A673 (cell line): ENCODE measurements at regions not wholly inside any gene's neighbourhood (a gene's known extent, or its start where the extent isn't known, plus 50 kb on each side); places are given as distances from the start of the nearest gene placed in this dataset.
"Not testable (repeated sequence)": the region's sequence is repeated elsewhere in the genome, so short reads cannot be mapped to it uniquely, and the experiment has no call there.

Experiments used
- BruUV-seq: library from RNA; stranded (reverse); fragments of 400-500 nt; replicated peaks from 2 replicates; lab custom pipeline; 2021; lab: Mats Ljungman, UMichigan
- CTCF ChIA-PET: fragments of 300-600 bp; sonication (Branson Sonifier 250); formaldehyde crosslinking; loops from one replicate; lab custom pipeline; 2022; ENCODE audit warnings: antibody characterized with exemption; lab: Charles Lee
- POLR2A ChIA-PET: fragments of 300-600 bp; sonication (Branson Sonifier 250); formaldehyde crosslinking; loops from one replicate; lab custom pipeline; 2022; ENCODE audit warnings: antibody characterized with exemption; ENCODE audit not compliant: low non-redundant PET; lab: Charles Lee
- DNase-seq: peaks from one replicate; pipeline ENCODE4 v3.0.0-alpha.2; 2015; ENCODE audit warnings: low spot score
- H3K27ac ChIP-seq: fragments of 200-600 bp; sonication (generic); 2 replicates; pipeline ENCODE4 v1.5.1; 2016; ENCODE audit warnings: mixed run types, low read depth, mild to moderate bottlenecking, mixed read lengths, antibody characterized with exemption, low read length; ENCODE audit not compliant: poor library complexity, severe bottlenecking
- H3K27me3 ChIP-seq: fragments of 200-600 bp; sonication (generic); replicated peaks from 2 replicates; pipeline ENCODE4 v1.6.1; 2017; ENCODE audit warnings: mixed run types, low read depth, mild to moderate bottlenecking, mixed read lengths, antibody characterized with exemption, low read length; ENCODE audit not compliant: insufficient read depth, poor library complexity
- H3K36me3 ChIP-seq: fragments of 200-600 bp; sonication (generic); 2 replicates; pipeline ENCODE4 v1.6.1; 2016; ENCODE audit warnings: mixed run types, mild to moderate bottlenecking, mixed read lengths, antibody characterized with exemption, low read length; ENCODE audit not compliant: insufficient read depth, poor library complexity, severe bottlenecking
- H3K4me1 ChIP-seq: fragments of 200-600 bp; sonication (generic); 2 replicates; pipeline ENCODE4 v1.6.1; 2017; ENCODE audit warnings: mixed run types, mild to moderate bottlenecking, mixed read lengths, antibody characterized with exemption, low read length; ENCODE audit not compliant: insufficient read depth, poor library complexity, severe bottlenecking
- H3K4me3 ChIP-seq: fragments of 200-600 bp; sonication (generic); 2 replicates; pipeline ENCODE4 v1.5.1; 2016; ENCODE audit warnings: low read depth, mixed run types, mild to moderate bottlenecking, mixed read lengths, low read length; ENCODE audit not compliant: poor library complexity, severe bottlenecking
- H3K9me3 ChIP-seq: fragments of 200-600 bp; sonication (generic); 2 replicates; pipeline ENCODE4 v1.6.1; 2016; ENCODE audit warnings: mixed run types, low read depth, mild to moderate bottlenecking, mixed read lengths, antibody characterized with exemption, low read length; ENCODE audit not compliant: poor library complexity, severe bottlenecking
- CTCF ChIP-seq: fragments of 300-800, 200-600 bp; sonication (generic); conservative IDR thresholded peaks from 2 replicates; pipeline ENCODE4 v1.5.1; 2017; ENCODE audit warnings: low read depth, mild to moderate bottlenecking, antibody characterized with exemption, low read length, moderate library complexity, mixed read lengths
- EZH2 ChIP-seq: fragments of 200-600 bp; sonication (generic); IDR thresholded peaks from 2 replicates; pipeline ENCODE4 v1.6.1; 2017; ENCODE audit warnings: borderline replicate concordance, low read depth, mild to moderate bottlenecking, mixed read lengths, antibody characterized with exemption, low read length; ENCODE audit not compliant: poor library complexity, severe bottlenecking
- intact Hi-C: fragments of 100-400 bp; cut with micrococcal nuclease; formaldehyde crosslinking; loops from one replicate; pipeline ENCODE4 v1.10.0; 2022; ENCODE audit not compliant: unreplicated experiment

- Histone ChIP-seq H3K36me3 (no peaks in the 10 kb centered on the region), H3K9me3 (no peaks in the 10 kb centered on the region), H3K27me3 (no peaks in the 10 kb centered on the region), H3K4me1 (no peaks in the 10 kb centered on the region), H3K4me3 (no peak overlapping the region), H3K27ac (no peak overlapping the region)
- ChIA-PET POLR2A (interaction anchor here (0.6 kb wide), 1 partner anchor 27 kb away, joined by 4 read pairs; no protein-coding TSS in a partner anchor), CTCF (no interaction called here)
- DNase-seq = peak; percentile 25
- intact Hi-C loops = no loop called here
- BruUV-seq = no TSS peak
- TF ChIP-seq CTCF = no peak
- no peak for TF ChIP-seq EZH2
These were observed 282.9 kb downstream of the CCER1 start for GRCh38 chr12:90672081-90672480.

GRCh38 chr12:90663949-90664348 lies 291.0 kb downstream of the CCER1 start:
- H3K27me3 ChIP-seq, H3K4me3 ChIP-seq, H3K9me3 ChIP-seq, CTCF ChIA-PET, intact Hi-C loops, DNase-seq, POLR2A ChIA-PET, H3K27ac ChIP-seq, BruUV-seq, H3K36me3 ChIP-seq, H3K4me1 ChIP-seq: not testable (repeated sequence)

- H3K27ac ChIP-seq = no peak overlapping the region
- no peak for TF ChIP-seq EZH2
- TF ChIP-seq CTCF = no peak
- no peaks in the 10 kb centered on the region for H3K36me3 ChIP-seq
- H3K4me1 ChIP-seq = no peaks in the 10 kb centered on the region
- intact Hi-C loops = no loop called here
- BruUV-seq = no TSS peak
- ChIA-PET POLR2A (no interaction called here), CTCF (no interaction called here)
- no peaks in the 10 kb centered on the region for H3K9me3 ChIP-seq
- no peak overlapping the region for H3K4me3 ChIP-seq
- H3K27me3 ChIP-seq = no peaks in the 10 kb centered on the region
- no peak for DNase-seq
These were observed 295.9 kb downstream of the CCER1 start for GRCh38 chr12:90659060-90659459.

GRCh38 chr12:90653040-90653439 lies 301.9 kb downstream of the CCER1 start:
- intact Hi-C loops = no loop called here
- peaks cover 6% of the 10 kb centered on the region for H3K4me1 ChIP-seq
- no TSS peak for BruUV-seq
- H3K4me3 ChIP-seq = no peak overlapping the region
- no peak overlapping the region for H3K27ac ChIP-seq
- no peaks in the 10 kb centered on the region for H3K9me3 ChIP-seq
- no peaks in the 10 kb centered on the region for H3K27me3 ChIP-seq
- H3K36me3 ChIP-seq = no peaks in the 10 kb centered on the region
- no peak for DNase-seq
- ChIA-PET CTCF (no interaction called here), POLR2A (no interaction called here)
- TF ChIP-seq CTCF = no peak
- TF ChIP-seq EZH2 = no peak
